Right kidney (tissue), 1 donor: ENCODE measurements at regions not wholly inside any gene's neighbourhood (a gene's known extent, or its start where the extent isn't known, plus 50 kb on each side); places are given as distances from the start of the nearest gene placed in this dataset.

Experiments
- DNase-seq: peaks from one replicate; pipeline ENCODE4 v3.0.0-alpha.2; 2016

- no peak for DNase-seq
These were observed 90.3 kb downstream of the DIRAS2 start for GRCh38 chr9:90552317-90552716.

GRCh38 chr9:90555351-90556057 lies 87.1 kb downstream of the DIRAS2 start:
- no peak for DNase-seq

- no peak for DNase-seq
These were observed 85.5 kb downstream of the DIRAS2 start for GRCh38 chr9:90556897-90557675.

- no peak for DNase-seq
These were observed 83.2 kb downstream of the DIRAS2 start for GRCh38 chr9:90559075-90560073.
